Ovary (tissue), 7 donors: ENCODE measurements at regions not wholly inside any gene's neighbourhood (a gene's known extent, or its start where the extent isn't known, plus 50 kb on each side); places are given as distances from the start of the nearest gene placed in this dataset.

Experiments
- DNase-seq, 5 donors: peaks; one replicate each; pipeline ENCODE4 v3.0.0-alpha.2; 2019 to 2020
- H3K27ac ChIP-seq, 2 donors: fragments of 200-600 bp; one replicate each; pipeline versions ENCODE4 v1.5.1 to v1.8.0; 2019 to 2022
- H3K27me3 ChIP-seq: fragments of 200-600 bp; one replicate; pipeline ENCODE4 v1.8.0; 2022
- H3K36me3 ChIP-seq: fragments of 200-600 bp; sonication (generic); one replicate; pipeline ENCODE4 v1.5.1; 2019
- H3K4me1 ChIP-seq: one replicate; pipeline ENCODE4 v1.8.1; 2013; ENCODE audit warnings: mild to moderate bottlenecking, moderate library complexity; ENCODE audit not compliant: insufficient read depth
- H3K4me3 ChIP-seq: fragments of 200-600 bp; sonication (generic); one replicate; pipeline ENCODE4 v1.5.1; 2017
- H3K9me3 ChIP-seq, 2 donors: fragments of 200-600 bp in 1 of 2; sonication (generic) in 1 of 2; one replicate each; pipeline versions ENCODE4 v1.5.1 to v1.8.1; 2013 to 2019; ENCODE audit warnings: mild to moderate bottlenecking in 1 of 2, moderate library complexity in 1 of 2
- CTCF ChIP-seq, 3 donors: fragments of 450-650 bp in 2 of 3; fragments of 200-600 bp in 1 of 3; IDR thresholded peaks; one replicate each; pipeline versions ENCODE4 v1.5.1 to v1.8.0; 2016 to 2022; ENCODE audit warnings: antibody characterized with exemption in 3 of 3, mild to moderate bottlenecking in 1 of 3
- EP300 ChIP-seq: sonication (generic); formaldehyde crosslinking; IDR thresholded peaks from one replicate; pipeline ENCODE4 v1.6.1; 2017; ENCODE audit warnings: antibody characterized with exemption
- POLR2A ChIP-seq: fragments of 450-650 bp; IDR thresholded peaks from one replicate; pipeline ENCODE4 v1.6.1; 2017; ENCODE audit warnings: antibody characterized with exemption, mild to moderate bottlenecking, moderate library complexity
- WGBS, 3 donors: extraction: QIAGEN DNeasy Blood & Tissue Kit in 1 of 3; methylation state at CpG; one replicate each; pipeline versions ENCODE4 v1.1.5 to v1.1.7; 2013 to 2017; 5-methylcytosine and 5-hydroxymethylcytosine counted together
- intact Hi-C, 4 donors: fragments of 100-400 bp; cut with DNase I; formaldehyde crosslinking; loops; one replicate each; pipeline versions ENCODE4 v1.11.0 to v1.15.1; 2022 to 2023
- donor health status: DM: no; HTN: no; CAD: no; lungs with moderate emphysema.
- donor health status: DM: no; HTN: no; CAD: no.
- donor health status: Bipolar disorder and iron deficiency.
- donor health status: DM: no; HTN: no; CAD: no.
- donor health status: DM: yes; HTN: yes; CAD: no.

GRCh38 chr12:67370979-67371378 lies 101.8 kb downstream of the CAND1 start:
- Histone ChIP-seq H3K36me3 (no peaks in the 10 kb centered on the region), H3K9me3 (no peaks in the 10 kb centered on the region), H3K27ac (no peak overlapping the region), H3K4me1 (no peaks in the 10 kb centered on the region), H3K4me3 (no peak overlapping the region), H3K27me3 (no peaks in the 10 kb centered on the region)
- DNase-seq: no peak
- intact Hi-C loops: no loop called here
- TF ChIP-seq CTCF (IDR thresholded peaks at IDR 0.05) (no peak), EP300 (no peak), POLR2A (no peak)

GRCh38 chr12:67377021-67377420 lies 107.9 kb downstream of the CAND1 start:
- H3K4me1 ChIP-seq: no peaks in the 10 kb centered on the region
- H3K36me3 ChIP-seq: no peaks in the 10 kb centered on the region
- TF ChIP-seq CTCF (IDR thresholded peaks at IDR 0.05): no peak
- TF ChIP-seq POLR2A: no peak
- TF ChIP-seq EP300: no peak
- no peak for DNase-seq
- H3K27ac ChIP-seq: no peak overlapping the region
- intact Hi-C loops: no loop called here
- no peak overlapping the region for H3K4me3 ChIP-seq
- H3K27me3 ChIP-seq: no peaks in the 10 kb centered on the region
- 89 to 94% (median 92%) methylated on average over 4 of the region's 4 CpGs for WGBS, 3 donors
- H3K9me3 ChIP-seq: no peaks in the 10 kb centered on the region

- H3K36me3 ChIP-seq: no peaks in the 10 kb centered on the region
- intact Hi-C loops: no loop called here
- no peaks in the 10 kb centered on the region for H3K4me1 ChIP-seq
- H3K9me3 ChIP-seq: no peaks in the 10 kb centered on the region
- TF ChIP-seq CTCF (IDR thresholded peaks at IDR 0.05): no peak
- no peak for TF ChIP-seq POLR2A
- TF ChIP-seq EP300: no peak
- H3K4me3 ChIP-seq: no peak overlapping the region
- H3K27me3 ChIP-seq: no peaks in the 10 kb centered on the region
- 92 to 95% (median 93%) methylated on average over 4 of the region's 4 CpGs for WGBS, 3 donors
- no peak for DNase-seq
- H3K27ac ChIP-seq: no peak overlapping the region
Measured at GRCh38 chr12:67377541-67377940, 108.4 kb downstream of the CAND1 start.

- DNase-seq: no peak
- H3K36me3 ChIP-seq: no peaks in the 10 kb centered on the region
- TF ChIP-seq EP300: no peak
- no peak for TF ChIP-seq CTCF (IDR thresholded peaks at IDR 0.05)
- TF ChIP-seq POLR2A: no peak
- H3K27me3 ChIP-seq: no peaks in the 10 kb centered on the region
- H3K4me3 ChIP-seq: no peak overlapping the region
- H3K4me1 ChIP-seq: peaks cover 2% of the 10 kb centered on the region
- intact Hi-C loops: no loop called here
- H3K9me3 ChIP-seq: no peaks in the 10 kb centered on the region
- WGBS, 3 donors: 6 to 13% (median 8%) methylated on average over 4 of the region's 4 CpGs
- peak overlapping the region in 1 of 2 donors; percentile 13 for H3K27ac ChIP-seq
Measured at GRCh38 chr12:67382241-67382871, 113.2 kb downstream of the CAND1 start.
